Natural killer cell treated with Interleukin-12 subunit alpha and Interleukin-12 subunit beta and Interleukin-15 and Interleukin-18, amount 100 ng/mL, for 72 hours (primary cell): ENCODE measurements at regions not wholly inside any gene's neighbourhood (a gene's known extent, or its start where the extent isn't known, plus 50 kb on each side); places are given as distances from the start of the nearest gene placed in this dataset.
"Not testable (repeated sequence)": the region's sequence is repeated elsewhere in the genome, so short reads cannot be mapped to it uniquely, and the experiment has no call there.

ENCODE experiments used
- ATAC-seq, 2 donors: fragments of 150-1000 bp; cut with Tn5 transposase in 1 of 2; sonication (Bioruptor Pico), chemical (Tn5 transposase) in 1 of 2; 2 replicates each; pipeline ENCODE4 v1.10.0; 2021
- DNase-seq: peaks from one replicate; pipeline ENCODE4 v3.0.0; 2022; ENCODE audit warnings: low spot score
- H3K27ac Mint-ChIP-seq, 2 donors: 1 replicate in 1 of 2; 2 replicates in 1 of 2; pipeline ENCODE4 v1.8.0; 2022; ENCODE audit warnings: mixed read lengths in 2 of 2, mild to moderate bottlenecking in 1 of 2, moderate library complexity in 1 of 2
- H3K27me3 Mint-ChIP-seq, 2 donors: 1 replicate in 1 of 2; 2 replicates in 1 of 2; pipeline ENCODE4 v1.8.0; 2022; ENCODE audit warnings: mixed read lengths in 2 of 2
- H3K36me3 Mint-ChIP-seq: one replicate; pipeline ENCODE4 v1.8.0; 2022; ENCODE audit warnings: mixed read lengths
- H3K4me1 Mint-ChIP-seq, 2 donors: 1 replicate in 1 of 2; 2 replicates in 1 of 2; pipeline ENCODE4 v1.8.0; 2022; ENCODE audit warnings: low read depth in 2 of 2, mixed read lengths in 2 of 2, mild to moderate bottlenecking in 1 of 2
- H3K4me3 Mint-ChIP-seq: one replicate; pipeline ENCODE4 v1.8.0; 2022; ENCODE audit warnings: mixed read lengths
- H3K9me3 Mint-ChIP-seq: 2 replicates; pipeline ENCODE4 v1.8.0; 2022; ENCODE audit warnings: mixed read lengths

GRCh38 chr6:37766717-37767116 is 52.8 kb upstream of the ZFAND3 start:
- Mint-ChIP-seq H3K36me3 (no peaks in the 10 kb centered on the region), H3K4me3 (no peak overlapping the region), H3K27me3 (peaks cover 0 to 11% of the 10 kb centered on the region in 2 donors), H3K4me1 (no peaks in the 10 kb centered on the region), H3K9me3 (no peaks in the 10 kb centered on the region), H3K27ac (no peak overlapping the region)
- no peak for ATAC-seq
- DNase-seq = no peak

- no peak overlapping the region for H3K4me3 Mint-ChIP-seq
- ATAC-seq = no peak
Observed at GRCh38 chr6:37765182-37765775, 54.2 kb upstream of the ZFAND3 start.

GRCh38 chr6:37763413-37763812 is 56.1 kb upstream of the ZFAND3 start:
- ATAC-seq = no peak
- H3K4me3 Mint-ChIP-seq = no peak overlapping the region
- no peaks in the 10 kb centered on the region for H3K4me1 Mint-ChIP-seq

More at GRCh38 chr6:37765182-37765775, 54.2 kb upstream of the ZFAND3 start:
- H3K4me1 Mint-ChIP-seq = no peaks in the 10 kb centered on the region
- no peak overlapping the region for H3K27ac Mint-ChIP-seq
- no peak for DNase-seq
- H3K27me3 Mint-ChIP-seq = peaks cover 7 to 11% of the 10 kb centered on the region in 2 donors
- H3K36me3 Mint-ChIP-seq = no peaks in the 10 kb centered on the region
- no peaks in the 10 kb centered on the region for H3K9me3 Mint-ChIP-seq

DNA sequence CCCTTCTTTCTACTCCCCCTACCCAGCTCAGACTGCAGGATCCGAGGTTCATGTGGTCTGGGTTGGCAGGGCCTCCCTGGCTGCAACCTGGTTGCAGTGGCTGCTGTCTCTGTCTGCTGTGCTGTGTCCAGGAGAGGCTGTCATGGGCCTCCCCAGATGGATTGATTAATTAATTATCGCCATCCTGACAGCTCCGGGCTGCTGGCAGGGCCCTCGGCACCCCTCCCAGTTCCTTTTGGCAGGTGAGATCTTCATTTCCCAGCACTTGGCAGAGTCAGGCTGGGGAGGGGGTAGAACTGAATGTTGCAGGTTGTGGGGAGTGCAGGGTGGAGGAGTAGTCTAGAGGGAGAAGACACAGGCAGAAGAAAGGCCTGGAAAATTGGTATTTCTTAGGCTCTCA is 56.7 kb upstream of the ZFAND3 start:
- ATAC-seq (no peak), DNase-seq (no peak)
- Mint-ChIP-seq H3K4me1 (no peaks in the 10 kb centered on the region), H3K4me3 (no peak overlapping the region), H3K27ac (no peak overlapping the region), H3K9me3 (no peaks in the 10 kb centered on the region), H3K27me3 (peaks cover 7 to 11% of the 10 kb centered on the region in 2 donors), H3K36me3 (no peaks in the 10 kb centered on the region)

More at GRCh38 chr6:37763413-37763812, 56.1 kb upstream of the ZFAND3 start:
- DNase-seq = no peak
- Mint-ChIP-seq H3K9me3 (no peaks in the 10 kb centered on the region), H3K27ac (no peak overlapping the region), H3K27me3 (peaks cover 7 to 8% of the 10 kb centered on the region in 2 donors), H3K36me3 (no peaks in the 10 kb centered on the region)

DNA sequence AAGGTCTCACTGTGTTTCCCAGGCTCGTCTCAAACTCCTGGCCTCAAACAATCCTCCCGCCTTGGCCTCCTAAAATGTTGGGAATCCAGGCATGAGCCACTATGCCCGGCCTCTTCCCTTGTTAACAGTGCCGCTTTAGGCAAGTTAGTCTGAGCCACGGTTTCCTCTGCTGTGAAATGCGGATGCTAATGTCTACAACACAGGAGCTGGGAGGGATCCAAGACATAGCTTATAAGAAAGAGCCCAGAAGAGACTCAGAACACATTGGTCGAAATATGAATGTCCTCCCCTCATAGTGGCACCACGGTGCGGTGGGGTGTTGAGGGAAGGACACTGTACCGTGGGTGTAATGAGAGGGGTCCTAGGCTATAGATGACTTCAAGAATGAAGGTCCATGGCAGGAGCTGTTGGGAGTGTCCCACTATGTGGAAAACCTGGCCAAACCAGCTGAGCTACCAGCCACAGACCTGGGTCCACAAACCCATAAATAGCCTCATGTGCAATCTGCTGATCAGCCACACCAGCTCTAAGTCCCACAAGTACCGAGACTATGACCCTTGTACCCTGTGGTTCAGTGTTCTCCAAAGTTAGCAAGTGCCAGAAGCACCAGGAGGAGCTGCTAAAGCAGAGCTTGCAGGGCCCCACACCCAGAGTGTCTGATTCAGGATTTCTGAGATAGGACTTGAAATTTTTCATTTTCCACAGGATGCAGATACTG is 57.8 kb upstream of the ZFAND3 start:
- Mint-ChIP-seq H3K27ac (no peak overlapping the region), H3K27me3 (peaks cover 7 to 9% of the 10 kb centered on the region in 2 donors), H3K4me1 (no peaks in the 10 kb centered on the region), H3K9me3 (no peaks in the 10 kb centered on the region), H3K36me3 (no peaks in the 10 kb centered on the region), H3K4me3 (no peak overlapping the region)
- no peak for DNase-seq
- no peak for ATAC-seq

- DNase-seq (no peak), ATAC-seq (no peak)
- H3K9me3 Mint-ChIP-seq = no peaks in the 10 kb centered on the region
- no peaks in the 10 kb centered on the region for H3K36me3 Mint-ChIP-seq
- no peak overlapping the region for H3K4me3 Mint-ChIP-seq
- peaks cover 4 to 7% of the 10 kb centered on the region in 2 donors for H3K27me3 Mint-ChIP-seq
- H3K27ac Mint-ChIP-seq = no peak overlapping the region
- no peaks in the 10 kb centered on the region for H3K4me1 Mint-ChIP-seq
Observed at GRCh38 chr6:37759221-37760144, 60.0 kb upstream of the ZFAND3 start.

DNA sequence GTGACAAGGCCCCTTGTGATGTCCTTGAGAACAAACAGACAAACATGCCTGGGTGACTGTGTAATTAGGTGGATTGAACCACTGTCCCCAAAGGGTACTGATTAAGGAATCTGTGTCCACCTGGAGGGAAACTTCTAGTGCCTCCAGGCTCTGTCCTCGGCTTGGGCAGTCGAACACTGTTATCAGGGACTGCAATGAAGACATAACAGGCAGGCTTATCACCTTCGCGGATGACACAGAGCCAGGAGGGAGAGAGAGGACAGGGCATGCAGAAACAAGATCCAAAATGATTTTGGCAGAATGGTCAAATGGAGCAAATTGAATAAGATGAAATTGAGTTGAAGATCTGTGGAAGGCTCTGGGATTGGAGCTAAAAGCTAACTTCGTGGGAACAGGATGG is 60.9 kb upstream of the ZFAND3 start:
- no peaks in the 10 kb centered on the region for H3K4me1 Mint-ChIP-seq
- ATAC-seq (no peak), DNase-seq (no peak)
- peaks cover 6 to 7% of the 10 kb centered on the region in 2 donors for H3K27me3 Mint-ChIP-seq
- no peak overlapping the region for H3K4me3 Mint-ChIP-seq
- no peaks in the 10 kb centered on the region for H3K36me3 Mint-ChIP-seq
- no peaks in the 10 kb centered on the region for H3K9me3 Mint-ChIP-seq
- H3K27ac Mint-ChIP-seq = no peak overlapping the region

DNA sequence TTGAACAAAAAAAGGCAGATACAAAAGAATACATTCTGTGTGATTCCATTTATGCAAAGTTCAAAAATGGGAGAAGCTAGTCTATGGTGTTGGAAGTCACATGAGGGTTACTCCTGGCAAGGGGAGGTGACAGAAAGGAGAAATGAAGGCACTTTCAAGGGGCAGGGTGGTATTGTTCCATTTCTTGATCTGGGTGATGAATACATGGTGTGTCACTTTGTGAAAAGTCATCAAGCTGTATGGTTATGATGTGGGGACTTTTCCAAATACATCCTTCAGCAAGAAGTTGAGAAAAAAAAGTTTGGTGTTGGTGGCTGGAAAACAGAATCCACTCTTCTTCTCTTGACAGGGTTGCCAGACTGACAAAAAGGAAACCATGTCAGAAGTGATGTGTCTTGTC is 60.6 kb upstream of the MDGA1 start:
- H3K9me3 Mint-ChIP-seq = no peaks in the 10 kb centered on the region
- no peaks in the 10 kb centered on the region for H3K4me1 Mint-ChIP-seq
- H3K36me3 Mint-ChIP-seq = no peaks in the 10 kb centered on the region
- no peak for DNase-seq
- H3K27me3 Mint-ChIP-seq = peaks cover 7 to 9% of the 10 kb centered on the region in 2 donors
- no peak overlapping the region for H3K4me3 Mint-ChIP-seq
- H3K27ac Mint-ChIP-seq = no peak overlapping the region
- no peak for ATAC-seq

DNA sequence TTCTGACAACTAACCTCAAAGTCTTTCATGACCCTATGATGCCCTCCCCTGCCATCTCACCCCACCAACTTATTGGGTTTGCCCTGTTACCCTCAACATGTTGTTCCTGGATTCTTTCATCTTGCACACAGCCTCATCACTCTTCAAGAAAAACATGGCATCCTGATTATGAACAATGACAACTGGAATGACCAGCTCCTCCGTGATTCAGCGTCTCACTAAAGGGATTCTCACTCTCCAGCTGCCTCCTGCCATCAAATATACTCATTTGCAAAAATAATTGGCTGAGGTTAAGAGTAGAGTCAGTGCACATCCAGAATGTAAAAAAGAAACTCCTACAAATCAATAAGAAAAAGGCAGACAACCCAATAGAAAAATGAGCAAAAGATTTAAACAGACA is 59.7 kb upstream of the MDGA1 start:
- DNase-seq = no peak
- H3K36me3 Mint-ChIP-seq = no peaks in the 10 kb centered on the region
- no peak overlapping the region for H3K4me3 Mint-ChIP-seq
- no peaks in the 10 kb centered on the region for H3K4me1 Mint-ChIP-seq
- no peaks in the 10 kb centered on the region for H3K9me3 Mint-ChIP-seq
- H3K27me3 Mint-ChIP-seq = peaks cover 7 to 9% of the 10 kb centered on the region in 2 donors
- no peak for ATAC-seq
- H3K27ac Mint-ChIP-seq = no peak overlapping the region

- no peaks in the 10 kb centered on the region for H3K36me3 Mint-ChIP-seq
- no peaks in the 10 kb centered on the region for H3K9me3 Mint-ChIP-seq
- peak in 1 of 2 donors; percentile 30 for ATAC-seq
- H3K4me1 Mint-ChIP-seq = no peaks in the 10 kb centered on the region
- H3K27me3 Mint-ChIP-seq = peaks cover 5 to 9% of the 10 kb centered on the region in 2 donors
- H3K4me3 Mint-ChIP-seq = no peak overlapping the region
- DNase-seq = no peak
- H3K27ac Mint-ChIP-seq = no peak overlapping the region
Observed at GRCh38 chr6:37756135-37756534, 58.5 kb upstream of the MDGA1 start.

GRCh38 chr6:37752718-37753117 is 55.0 kb upstream of the MDGA1 start:
- Mint-ChIP-seq H3K27me3 (peaks cover 12 to 17% of the 10 kb centered on the region in 2 donors), H3K27ac (no peak overlapping the region), H3K9me3 (no peaks in the 10 kb centered on the region), H3K4me1 (no peaks in the 10 kb centered on the region), H3K4me3 (no peak overlapping the region), H3K36me3 (no peaks in the 10 kb centered on the region)
- DNase-seq (no peak), ATAC-seq (no peak)

- not testable (repeated sequence) for H3K4me1 Mint-ChIP-seq, ATAC-seq, H3K36me3 Mint-ChIP-seq, H3K4me3 Mint-ChIP-seq, DNase-seq, H3K27ac Mint-ChIP-seq, H3K9me3 Mint-ChIP-seq
- peaks cover 19 to 22% of the 10 kb centered on the region in 2 donors for H3K27me3 Mint-ChIP-seq
Observed at GRCh38 chr6:37749367-37749766, 51.7 kb upstream of the MDGA1 start.

DNA sequence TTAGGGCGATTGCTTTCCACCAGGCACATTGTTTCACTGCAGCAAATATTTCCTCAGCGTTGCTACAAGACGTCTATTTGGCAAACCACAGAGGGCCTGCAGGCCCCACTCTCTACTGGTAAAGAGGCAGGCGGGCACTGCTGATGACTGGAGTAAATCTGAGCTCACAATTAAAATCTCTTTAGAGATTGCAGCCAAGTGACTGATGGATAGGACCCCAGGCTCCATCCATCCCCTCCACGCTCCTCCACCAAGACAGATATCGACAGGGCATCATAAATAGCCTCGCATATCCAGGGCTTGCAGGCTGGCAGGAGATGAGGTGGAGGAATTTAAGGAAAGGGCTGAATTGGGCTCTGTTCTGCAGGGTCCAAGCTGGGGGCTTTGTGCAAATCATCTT is 50.4 kb upstream of the MDGA1 start:
- no peak for ATAC-seq
- Mint-ChIP-seq H3K27ac (no peak overlapping the region), H3K9me3 (no peaks in the 10 kb centered on the region), H3K4me3 (no peak overlapping the region), H3K27me3 (peaks cover 20 to 26% of the 10 kb centered on the region in 2 donors), H3K36me3 (no peaks in the 10 kb centered on the region), H3K4me1 (peaks cover 0 to 2% of the 10 kb centered on the region in 2 donors)
- DNase-seq = no peak
